Left renal pelvis (tissue), 4 donors: ENCODE measurements at regions not wholly inside any gene's neighbourhood (a gene's known extent, or its start where the extent isn't known, plus 50 kb on each side); places are given as distances from the start of the nearest gene placed in this dataset.

Experiments used
- DNase-seq, 4 donors: peaks; one replicate each; pipeline ENCODE4 v3.0.0-alpha.2; 2013; ENCODE audit warnings: low read depth in 4 of 4, low spot score in 3 of 4

- no peak for DNase-seq
These were observed 811.1 kb upstream of the SALL3 start for GRCh38 chr18:78168526-78168925.

- no peak for DNase-seq
These were observed 810.3 kb upstream of the SALL3 start for GRCh38 chr18:78169174-78169864.

- DNase-seq, result no peak
These were observed 807.7 kb upstream of the SALL3 start for GRCh38 chr18:78171954-78172353.

- no peak for DNase-seq
These were observed 804.9 kb upstream of the SALL3 start for GRCh38 chr18:78174737-78175136.

- no peak for DNase-seq
These were observed 800.8 kb upstream of the SALL3 start for GRCh38 chr18:78178812-78179211.

GRCh38 chr18:78180741-78181140 lies 798.9 kb upstream of the SALL3 start:
- no peak for DNase-seq

- DNase-seq, result no peak
These were observed 795.8 kb upstream of the SALL3 start for GRCh38 chr18:78183815-78184214.

- no peak for DNase-seq
These were observed 788.3 kb upstream of the SALL3 start for GRCh38 chr18:78191276-78191675.

GRCh38 chr18:78192054-78192453 lies 787.6 kb upstream of the SALL3 start:
- peak in 3 of 4 donors; percentile 31 to 41 (median 34) for DNase-seq

- no peak for DNase-seq
These were observed 783.3 kb upstream of the SALL3 start for GRCh38 chr18:78196280-78196679.

- no peak for DNase-seq
These were observed 780.6 kb upstream of the SALL3 start for GRCh38 chr18:78199002-78199401.

GRCh38 chr18:78199611-78200010 lies 780.0 kb upstream of the SALL3 start:
- DNase-seq, result no peak

GRCh38 chr18:78207942-78208341 lies 771.7 kb upstream of the SALL3 start:
- DNase-seq, result no peak

- DNase-seq, result no peak
These were observed 771.2 kb upstream of the SALL3 start for GRCh38 chr18:78208461-78208860.

- DNase-seq, result no peak
These were observed 766.1 kb upstream of the SALL3 start for GRCh38 chr18:78213361-78213994.

- DNase-seq, result no peak
These were observed 758.1 kb upstream of the SALL3 start for GRCh38 chr18:78221496-78221895.

GRCh38 chr18:78228974-78229373 lies 750.6 kb upstream of the SALL3 start:
- no peak for DNase-seq

- no peak for DNase-seq
These were observed 748.7 kb upstream of the SALL3 start for GRCh38 chr18:78230911-78231310.

- DNase-seq, result no peak
These were observed 747.4 kb upstream of the SALL3 start for GRCh38 chr18:78232196-78232595.

GRCh38 chr18:78237864-78238263 lies 741.8 kb upstream of the SALL3 start:
- no peak for DNase-seq

GRCh38 chr18:78238404-78239089 lies 741.1 kb upstream of the SALL3 start:
- DNase-seq, result no peak

- no peak for DNase-seq
These were observed 740.5 kb upstream of the SALL3 start for GRCh38 chr18:78239090-78239457.
